HG03159 (cell line): ENCODE measurements at regions not wholly inside any gene's neighbourhood (a gene's known extent, or its start where the extent isn't known, plus 50 kb on each side); places are given as distances from the start of the nearest gene placed in this dataset.
"Not testable (repeated sequence)": the region's sequence is repeated elsewhere in the genome, so short reads cannot be mapped to it uniquely, and the experiment has no call there.

ENCODE experiments used
- ATAC-seq: cut with Tn5 transposase; IDR thresholded peaks from one replicate; pipeline ENCODE4 v1.9.1; 2021; ENCODE audit warnings: mild to moderate bottlenecking, moderate library complexity; ENCODE audit not compliant: unreplicated experiment

- ATAC-seq = no peak
Observed at GRCh38 chr4:12500409-12500808, 983.7 kb downstream of the RAB28 start.

GRCh38 chr4:12499693-12500092 lies 984.4 kb downstream of the RAB28 start:
- no peak for ATAC-seq

- no peak for ATAC-seq
Observed at GRCh38 chr4:12495211-12495610, 988.9 kb downstream of the RAB28 start.

- ATAC-seq = no peak
Observed at GRCh38 chr4:12492730-12493393, 991.3 kb downstream of the RAB28 start.

GRCh38 chr4:12488672-12489071 lies 995.5 kb downstream of the RAB28 start:
- no peak for ATAC-seq

GRCh38 chr4:12487000-12487399 lies 997.1 kb downstream of the RAB28 start:
- ATAC-seq = no peak

- ATAC-seq = no peak
Observed at GRCh38 chr4:12472087-12472486, 1012.1 kb downstream of the RAB28 start.

- no peak for ATAC-seq
Observed at GRCh38 chr4:12471193-12471592, 1012.9 kb downstream of the RAB28 start.

- ATAC-seq = not testable (repeated sequence)
Observed at GRCh38 chr4:12461576-12461975, 1022.6 kb downstream of the RAB28 start.

- no peak for ATAC-seq
Observed at GRCh38 chr4:12459126-12459525, 1025.0 kb downstream of the RAB28 start.

- no peak for ATAC-seq
Observed at GRCh38 chr4:12458621-12459020, 1025.5 kb downstream of the RAB28 start.

- ATAC-seq = no peak
Observed at GRCh38 chr4:12452291-12452690, 1023.6 kb upstream of the HS3ST1 start.

- no peak for ATAC-seq
Observed at GRCh38 chr4:12447451-12447850, 1018.8 kb upstream of the HS3ST1 start.

GRCh38 chr4:12446657-12447185 lies 1018.0 kb upstream of the HS3ST1 start:
- no peak for ATAC-seq

- no peak for ATAC-seq
Observed at GRCh38 chr4:12446256-12446655, 1017.6 kb upstream of the HS3ST1 start.

- ATAC-seq = no peak
Observed at GRCh38 chr4:12445711-12446235, 1017.1 kb upstream of the HS3ST1 start.

- no peak for ATAC-seq
Observed at GRCh38 chr4:12439633-12440305, 1011.1 kb upstream of the HS3ST1 start.

- ATAC-seq = not testable (repeated sequence)
Observed at GRCh38 chr4:12431259-12431658, 1002.6 kb upstream of the HS3ST1 start.

GRCh38 chr4:12421364-12421763 lies 992.7 kb upstream of the HS3ST1 start:
- no peak for ATAC-seq

- no peak for ATAC-seq
Observed at GRCh38 chr4:12416755-12417154, 988.1 kb upstream of the HS3ST1 start.

- ATAC-seq = no peak
Observed at GRCh38 chr4:12414181-12414812, 985.6 kb upstream of the HS3ST1 start.

GRCh38 chr4:12411072-12411471 lies 982.4 kb upstream of the HS3ST1 start:
- ATAC-seq = no peak
